Mesothelial cell of epicardium (in vitro differentiated cells): ENCODE measurements at regions not wholly inside any gene's neighbourhood (a gene's known extent, or its start where the extent isn't known, plus 50 kb on each side); places are given as distances from the start of the nearest gene placed in this dataset.

ENCODE experiments used
- DNase-seq, 2 experiments: peaks; one replicate each; pipeline ENCODE4 v3.0.0; 2021; ENCODE audit warnings: low spot score in 2 of 2; ENCODE audit not compliant: unreplicated experiment in 2 of 2
- H3K27ac Mint-ChIP-seq: 2 replicates; pipeline ENCODE4 v1.8.0; 2021; ENCODE audit warnings: mixed read lengths
- H3K27me3 Mint-ChIP-seq: 2 replicates; pipeline ENCODE4 v1.8.0; 2021; ENCODE audit warnings: low read depth, mixed read lengths
- H3K36me3 Mint-ChIP-seq: 2 replicates; pipeline ENCODE4 v1.8.0; 2021; ENCODE audit warnings: mixed read lengths
- H3K4me1 Mint-ChIP-seq: 2 replicates; pipeline ENCODE4 v1.8.0; 2021; ENCODE audit warnings: mixed read lengths
- H3K4me3 Mint-ChIP-seq: 2 replicates; pipeline ENCODE4 v1.8.0; 2021; ENCODE audit warnings: mild to moderate bottlenecking, moderate library complexity, mixed read lengths
- H3K9me3 Mint-ChIP-seq: 2 replicates; pipeline ENCODE4 v1.8.0; 2021; ENCODE audit warnings: mixed read lengths
- CTCF ChIP-seq: fragments of 200-600 bp; sonication (generic); IDR thresholded peaks from one replicate; pipeline ENCODE4 v1.5.0; 2021; ENCODE audit warnings: antibody characterized with exemption; ENCODE audit not compliant: unreplicated experiment

GRCh38 chr3:135868801-135869200, 96.7 kb upstream of the PPP2R3A start:
- peaks cover 21% of the 10 kb centered on the region for H3K9me3 Mint-ChIP-seq
- no peaks in the 10 kb centered on the region for H3K27me3 Mint-ChIP-seq
- H3K4me1 Mint-ChIP-seq, result peaks cover 10% of the 10 kb centered on the region
- H3K27ac Mint-ChIP-seq, result no peak overlapping the region
- H3K36me3 Mint-ChIP-seq, result peaks cover 1% of the 10 kb centered on the region
- H3K4me3 Mint-ChIP-seq, result no peak overlapping the region
- no peak for TF ChIP-seq CTCF
- no peak for DNase-seq

DNA sequence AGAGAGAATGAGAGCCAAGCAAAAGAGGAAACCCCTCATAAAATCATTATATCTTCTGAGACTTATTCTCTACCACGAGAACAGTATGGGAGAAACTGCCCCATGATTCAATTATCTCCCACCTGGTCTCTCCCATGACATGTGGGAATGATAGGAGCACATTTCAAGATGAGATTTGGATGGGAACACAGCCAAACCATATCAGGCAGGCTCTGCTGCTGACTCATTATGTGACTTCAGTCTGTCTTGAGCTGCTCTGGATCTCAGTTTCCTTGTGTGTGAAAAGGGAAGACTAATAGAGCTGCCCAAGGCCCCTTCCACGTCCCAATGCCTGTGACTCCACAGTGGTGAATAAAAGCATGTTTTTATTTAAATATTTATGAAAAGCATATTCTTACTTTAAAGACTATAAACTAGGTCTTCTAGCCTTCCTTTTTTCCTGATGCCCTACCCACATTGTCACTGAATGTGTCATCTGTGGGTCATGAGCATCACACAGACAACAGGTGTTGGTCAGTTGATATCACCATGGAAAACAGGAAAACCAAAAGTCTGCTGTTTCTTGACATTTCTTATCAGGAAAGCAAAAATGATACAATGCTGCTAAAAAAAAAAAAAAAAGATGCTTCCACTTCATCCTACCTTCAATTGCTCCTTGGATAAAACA, 96.0 kb upstream of the PPP2R3A start:
- no peak for TF ChIP-seq CTCF
- peaks cover 29% of the 10 kb centered on the region for H3K9me3 Mint-ChIP-seq
- H3K27me3 Mint-ChIP-seq, result no peaks in the 10 kb centered on the region
- no peak overlapping the region for H3K27ac Mint-ChIP-seq
- no peak overlapping the region for H3K4me3 Mint-ChIP-seq
- H3K4me1 Mint-ChIP-seq, result peaks cover 10% of the 10 kb centered on the region
- peaks cover 3% of the 10 kb centered on the region for H3K36me3 Mint-ChIP-seq
- no peak for DNase-seq

DNA sequence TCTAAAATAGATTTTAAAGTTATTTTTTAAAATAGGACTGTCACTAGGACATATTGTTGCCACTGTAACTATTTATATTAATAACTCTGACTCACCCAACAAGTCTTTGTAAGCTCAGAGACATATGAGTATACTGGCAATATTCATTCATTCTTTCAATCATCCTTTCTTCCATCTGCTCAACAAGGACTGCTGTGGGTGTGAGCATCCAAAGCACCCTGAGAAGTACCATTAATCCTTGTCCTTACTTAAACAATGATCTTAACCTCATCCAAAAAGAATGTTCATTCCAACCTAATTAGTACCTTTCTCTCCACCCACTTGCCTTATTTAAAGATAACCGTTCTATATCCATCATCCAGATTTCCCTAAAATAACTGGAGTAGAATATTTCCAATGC, 94.2 kb upstream of the PPP2R3A start:
- TF ChIP-seq CTCF, result no peak
- Mint-ChIP-seq H3K9me3 (peaks cover 42% of the 10 kb centered on the region), H3K27ac (no peak overlapping the region), H3K36me3 (peaks cover 3% of the 10 kb centered on the region), H3K27me3 (no peaks in the 10 kb centered on the region), H3K4me1 (peaks cover 8% of the 10 kb centered on the region), H3K4me3 (no peak overlapping the region)
- DNase-seq, result no peak

- H3K9me3 Mint-ChIP-seq, result peaks cover 60% of the 10 kb centered on the region
- TF ChIP-seq CTCF, result no peak
- H3K4me1 Mint-ChIP-seq, result peaks cover 8% of the 10 kb centered on the region
- H3K36me3 Mint-ChIP-seq, result peaks cover 3% of the 10 kb centered on the region
- no peaks in the 10 kb centered on the region for H3K27me3 Mint-ChIP-seq
- DNase-seq, result no peak
- no peak overlapping the region for H3K4me3 Mint-ChIP-seq
- no peak overlapping the region for H3K27ac Mint-ChIP-seq
Measured at GRCh38 chr3:135874035-135874434, 91.5 kb upstream of the PPP2R3A start.

- H3K27me3 Mint-ChIP-seq, result peaks cover 5% of the 10 kb centered on the region
- TF ChIP-seq CTCF, result no peak
- no peak for DNase-seq
- no peaks in the 10 kb centered on the region for H3K4me1 Mint-ChIP-seq
- peaks cover 2% of the 10 kb centered on the region for H3K36me3 Mint-ChIP-seq
- peaks cover 48% of the 10 kb centered on the region for H3K9me3 Mint-ChIP-seq
- no peak overlapping the region for H3K4me3 Mint-ChIP-seq
- no peak overlapping the region for H3K27ac Mint-ChIP-seq
Measured at GRCh38 chr3:135878501-135878900, 87.0 kb upstream of the PPP2R3A start.

GRCh38 chr3:135885885-135886284, 79.6 kb upstream of the PPP2R3A start:
- H3K4me3 Mint-ChIP-seq, result no peak overlapping the region
- no peak overlapping the region for H3K27ac Mint-ChIP-seq
- no peak for TF ChIP-seq CTCF
- H3K36me3 Mint-ChIP-seq, result no peaks in the 10 kb centered on the region
- H3K27me3 Mint-ChIP-seq, result peaks cover 24% of the 10 kb centered on the region
- no peaks in the 10 kb centered on the region for H3K4me1 Mint-ChIP-seq
- H3K9me3 Mint-ChIP-seq, result no peaks in the 10 kb centered on the region
- no peak for DNase-seq
